Astrocyte of the cerebellum (primary cell): ENCODE measurements at regions not wholly inside any gene's neighbourhood (a gene's known extent, or its start where the extent isn't known, plus 50 kb on each side); places are given as distances from the start of the nearest gene placed in this dataset.

Experiments used
- DNase-seq: peaks from one replicate; pipeline ENCODE4 v3.0.0-alpha.2; 2011; ENCODE audit warnings: low read depth
- H3K4me3 ChIP-seq: 2 replicates; pipeline ENCODE4 v1.5.1; 2011; ENCODE audit warnings: mild to moderate bottlenecking, low read depth, low read length, moderate library complexity
- CTCF ChIP-seq: IDR thresholded peaks from 2 replicates; pipeline ENCODE4 v1.5.1; 2012; ENCODE audit warnings: low read length, low read depth, moderate library complexity, mild to moderate bottlenecking; ENCODE audit errors: missing control alignments
- in situ Hi-C: cut with HindIII; loops from 2 replicates; pipeline ENCODE4 v1.10.0; 2017; ENCODE audit warnings: low sequenced_read_pairs

GRCh38 chr4:32180086-32180485 lies 1459.9 kb downstream of the PCDH7 start:
- no peak overlapping the region for H3K4me3 ChIP-seq
- DNase-seq: no peak
- in situ Hi-C loops: no loop called here
- TF ChIP-seq CTCF: no peak

DNA sequence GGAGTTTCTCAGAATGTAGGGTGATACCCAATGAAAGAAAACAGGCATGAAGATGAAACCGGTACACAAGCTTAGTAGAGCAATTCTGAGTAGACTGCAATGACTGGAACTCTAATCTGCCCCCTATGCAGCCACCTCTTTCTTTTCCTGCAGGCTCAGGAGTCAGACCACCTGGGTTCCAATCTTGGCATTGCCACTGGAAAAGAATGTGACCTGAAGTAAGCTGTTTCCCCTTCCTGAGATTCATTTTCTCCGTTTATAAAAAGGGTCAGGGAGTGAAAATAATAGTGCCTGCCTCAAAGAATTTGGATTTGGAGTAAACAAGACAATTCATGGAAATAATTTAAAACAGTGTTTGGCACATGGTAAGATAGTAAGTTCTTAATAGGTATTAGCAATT lies 1464.0 kb downstream of the PCDH7 start:
- no peak for DNase-seq

DNA sequence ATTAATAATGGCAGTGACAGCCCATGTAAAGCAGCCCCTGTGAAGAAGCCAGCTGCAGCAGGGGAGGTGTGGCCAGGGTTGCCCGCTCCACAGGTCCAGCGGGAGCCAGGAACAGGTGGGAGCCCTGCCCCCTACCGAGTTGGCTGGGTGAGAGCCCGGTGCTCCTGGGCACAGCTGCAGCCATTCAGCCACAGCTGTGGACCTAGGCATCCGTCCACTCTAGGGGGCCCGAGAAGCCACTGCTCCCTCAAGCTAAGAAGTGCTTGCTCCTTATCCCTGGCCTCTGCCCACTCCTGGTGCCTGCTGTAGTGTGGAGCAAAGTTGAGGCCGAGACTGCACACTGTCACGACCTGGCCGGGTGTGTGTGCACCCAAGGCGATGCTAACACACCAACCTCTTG lies 1469.0 kb downstream of the PCDH7 start:
- in situ Hi-C loops: no loop called here
- no peak for TF ChIP-seq CTCF
- DNase-seq: no peak
- H3K4me3 ChIP-seq: no peak overlapping the region

More for the DNA sequence above, 1464.0 kb downstream of the PCDH7 start:
- in situ Hi-C loops: no loop called here
- no peak overlapping the region for H3K4me3 ChIP-seq
- no peak for TF ChIP-seq CTCF

DNA sequence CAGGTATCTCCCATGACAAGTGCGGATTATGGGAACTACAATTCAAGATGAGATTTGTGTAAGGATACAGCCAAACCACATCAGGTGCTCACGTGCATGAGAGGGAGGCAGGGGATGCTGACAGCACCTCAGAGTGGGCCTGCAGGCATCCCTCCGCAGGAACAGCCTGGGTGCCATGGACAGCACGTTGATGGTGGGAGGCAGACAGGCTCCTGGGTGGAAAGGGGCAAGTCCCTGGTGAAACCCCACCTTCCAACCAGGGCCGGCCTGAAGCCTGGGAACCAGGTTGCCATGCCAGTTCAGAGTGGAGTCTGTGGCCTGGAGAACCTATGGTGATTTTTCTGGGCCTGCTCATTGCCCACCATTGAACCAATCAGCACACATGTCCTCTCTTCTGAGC lies 1469.6 kb downstream of the PCDH7 start:
- no peak overlapping the region for H3K4me3 ChIP-seq
- no peak for DNase-seq
- TF ChIP-seq CTCF: no peak
- in situ Hi-C loops: no loop called here

GRCh38 chr4:32191961-32192360 lies 1471.8 kb downstream of the PCDH7 start:
- in situ Hi-C loops: no loop called here
- DNase-seq: no peak
- no peak overlapping the region for H3K4me3 ChIP-seq
- no peak for TF ChIP-seq CTCF

- DNase-seq: no peak
- TF ChIP-seq CTCF: no peak
- H3K4me3 ChIP-seq: no peak overlapping the region
- in situ Hi-C loops: no loop called here
Observed at GRCh38 chr4:32192363-32192762, 1472.2 kb downstream of the PCDH7 start.

GRCh38 chr4:32192991-32193390 lies 1472.8 kb downstream of the PCDH7 start:
- in situ Hi-C loops: no loop called here
- DNase-seq: no peak
- no peak for TF ChIP-seq CTCF
- H3K4me3 ChIP-seq: no peak overlapping the region
